Ishikawa (cell line): ENCODE measurements at regions not wholly inside any gene's neighbourhood (a gene's known extent, or its start where the extent isn't known, plus 50 kb on each side); places are given as distances from the start of the nearest gene placed in this dataset.

Source experiments
- CEBPB ChIP-seq: IDR thresholded peaks from 2 replicates; pipeline ENCODE4 v1.6.1; 2012
- CREB1 ChIP-seq: IDR thresholded peaks from 2 replicates; pipeline ENCODE4 v1.6.1; 2012; ENCODE audit warnings: low read depth
- EGR1 ChIP-seq: IDR thresholded peaks from 2 replicates; pipeline ENCODE4 v1.6.1; 2012
- EP300 ChIP-seq: IDR thresholded peaks from 2 replicates; pipeline ENCODE4 v1.6.1; 2012; ENCODE audit warnings: borderline replicate concordance
- FOXM1 ChIP-seq: IDR thresholded peaks from 2 replicates; pipeline ENCODE4 v1.6.1; 2012; ENCODE audit warnings: low read depth, borderline replicate concordance
- MAX ChIP-seq: IDR thresholded peaks from 2 replicates; pipeline ENCODE4 v1.6.1; 2012
- RAD21 ChIP-seq: IDR thresholded peaks from 2 replicates; pipeline ENCODE4 v1.6.1; 2012; ENCODE audit warnings: low read depth
- TAF1 ChIP-seq: IDR thresholded peaks from 2 replicates; pipeline ENCODE4 v1.6.1; 2012; ENCODE audit warnings: low read depth, mild to moderate bottlenecking
- YY1 ChIP-seq: IDR thresholded peaks from 2 replicates; pipeline ENCODE4 v1.6.1; 2012; ENCODE audit warnings: low read depth
- ZBTB7A ChIP-seq: IDR thresholded peaks from 2 replicates; pipeline ENCODE4 v1.6.1; 2012; ENCODE audit warnings: low read depth
- TF ChIP-seq, protein P1 (sequence below): IDR thresholded peaks from 2 replicates; pipeline ENCODE4 v1.6.1; 2012; ENCODE audit warnings: low read depth, mild to moderate bottlenecking

DNA sequence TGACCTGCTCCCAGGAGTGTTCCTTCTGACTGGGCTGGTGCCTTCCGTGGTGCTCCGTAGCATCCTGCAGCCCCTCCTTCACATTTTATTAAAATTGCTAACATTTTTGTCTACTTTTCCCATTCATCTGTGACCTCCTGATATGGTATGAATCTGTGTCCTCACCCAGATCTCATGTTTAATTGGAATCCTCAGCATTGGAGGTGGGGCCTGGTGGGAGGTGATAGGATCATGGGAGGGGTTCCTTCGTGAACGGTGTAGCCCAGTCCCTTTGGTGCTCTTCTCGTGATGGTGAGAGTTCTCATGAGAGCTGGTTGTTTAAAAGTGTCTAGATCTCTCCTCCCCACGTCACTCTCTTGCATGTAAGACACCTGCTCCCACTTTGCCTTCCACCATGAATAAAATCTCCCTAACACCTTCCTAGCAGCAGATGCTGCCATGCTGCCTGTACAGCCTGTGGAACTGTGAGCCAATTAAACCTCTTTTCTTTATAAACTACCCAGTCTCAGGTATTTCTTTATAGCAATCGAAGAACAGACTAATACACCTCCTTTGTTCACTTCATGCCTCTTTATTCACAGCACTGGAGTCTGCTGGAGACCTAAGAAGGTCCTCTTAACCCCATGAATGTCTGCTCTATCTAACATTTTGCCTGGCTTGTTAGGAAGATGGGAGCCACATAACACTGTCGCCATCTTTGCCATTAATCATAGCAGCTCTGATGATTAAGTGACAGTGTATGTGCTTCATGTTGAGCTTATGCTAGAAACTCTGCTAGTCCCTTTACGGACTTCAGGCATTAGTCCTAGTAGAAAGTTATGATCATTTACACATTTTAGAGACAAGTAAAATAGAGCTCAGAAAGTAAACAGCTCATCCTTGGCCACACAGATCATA is 377.7 kb upstream of the MAF start:
- TF ChIP-seq MAX, result no peak
- no peak for TF ChIP-seq EP300
- TF ChIP-seq EGR1, result no peak
- TF ChIP-seq CEBPB, result no peak
- no peak for TF ChIP-seq CREB1
- TF ChIP-seq YY1, result no peak
- TF ChIP-seq, protein P1, sequence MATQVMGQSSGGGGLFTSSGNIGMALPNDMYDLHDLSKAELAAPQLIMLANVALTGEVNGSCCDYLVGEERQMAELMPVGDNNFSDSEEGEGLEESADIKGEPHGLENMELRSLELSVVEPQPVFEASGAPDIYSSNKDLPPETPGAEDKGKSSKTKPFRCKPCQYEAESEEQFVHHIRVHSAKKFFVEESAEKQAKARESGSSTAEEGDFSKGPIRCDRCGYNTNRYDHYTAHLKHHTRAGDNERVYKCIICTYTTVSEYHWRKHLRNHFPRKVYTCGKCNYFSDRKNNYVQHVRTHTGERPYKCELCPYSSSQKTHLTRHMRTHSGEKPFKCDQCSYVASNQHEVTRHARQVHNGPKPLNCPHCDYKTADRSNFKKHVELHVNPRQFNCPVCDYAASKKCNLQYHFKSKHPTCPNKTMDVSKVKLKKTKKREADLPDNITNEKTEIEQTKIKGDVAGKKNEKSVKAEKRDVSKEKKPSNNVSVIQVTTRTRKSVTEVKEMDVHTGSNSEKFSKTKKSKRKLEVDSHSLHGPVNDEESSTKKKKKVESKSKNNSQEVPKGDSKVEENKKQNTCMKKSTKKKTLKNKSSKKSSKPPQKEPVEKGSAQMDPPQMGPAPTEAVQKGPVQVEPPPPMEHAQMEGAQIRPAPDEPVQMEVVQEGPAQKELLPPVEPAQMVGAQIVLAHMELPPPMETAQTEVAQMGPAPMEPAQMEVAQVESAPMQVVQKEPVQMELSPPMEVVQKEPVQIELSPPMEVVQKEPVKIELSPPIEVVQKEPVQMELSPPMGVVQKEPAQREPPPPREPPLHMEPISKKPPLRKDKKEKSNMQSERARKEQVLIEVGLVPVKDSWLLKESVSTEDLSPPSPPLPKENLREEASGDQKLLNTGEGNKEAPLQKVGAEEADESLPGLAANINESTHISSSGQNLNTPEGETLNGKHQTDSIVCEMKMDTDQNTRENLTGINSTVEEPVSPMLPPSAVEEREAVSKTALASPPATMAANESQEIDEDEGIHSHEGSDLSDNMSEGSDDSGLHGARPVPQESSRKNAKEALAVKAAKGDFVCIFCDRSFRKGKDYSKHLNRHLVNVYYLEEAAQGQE, result no peak
- TF ChIP-seq RAD21, result no peak
- TF ChIP-seq TAF1, result no peak
- no peak for TF ChIP-seq FOXM1
- TF ChIP-seq ZBTB7A, result no peak
